Spleen (tissue), 11 donors: ENCODE measurements at regions not wholly inside any gene's neighbourhood (a gene's known extent, or its start where the extent isn't known, plus 50 kb on each side); places are given as distances from the start of the nearest gene placed in this dataset.

Experiments
- DNase-seq: peaks from one replicate; pipeline ENCODE4 v3.0.0-alpha.2; 2020
- H3K27ac ChIP-seq, 8 donors: fragments of 200-600 bp; sonication (generic) in 7 of 8; 1 replicate in 4 of 8; 2 replicates in 4 of 8; pipeline versions ENCODE4 v1.5.0 to v1.8.0; 2016 to 2021; ENCODE audit warnings: inconsistent platforms in 4 of 8, mild to moderate bottlenecking in 4 of 8, moderate library complexity in 1 of 8
- H3K27me3 ChIP-seq, 7 donors: fragments of 200-600 bp; sonication (generic) in 6 of 7; replicated peaks in 1 of 7; 1 replicate in 4 of 7; 2 replicates in 3 of 7; pipeline versions ENCODE4 v1.5.0 to v1.8.0; 2016 to 2021; ENCODE audit warnings: inconsistent platforms in 3 of 7, mild to moderate bottlenecking in 1 of 7
- H3K36me3 ChIP-seq, 6 donors: fragments of 200-600 bp; sonication (generic) in 5 of 6; 1 replicate in 4 of 6; 2 replicates in 2 of 6; pipeline versions ENCODE4 v1.5.0 to v1.8.0; 2016 to 2021; ENCODE audit warnings: inconsistent platforms in 2 of 6
- H3K4me1 ChIP-seq, 6 donors: fragments of 200-600 bp; sonication (generic) in 5 of 6; 1 replicate in 3 of 6; 2 replicates in 3 of 6; pipeline versions ENCODE4 v1.5.0 to v1.8.0; 2016 to 2021; ENCODE audit warnings: inconsistent platforms in 3 of 6
- H3K4me3 ChIP-seq, 8 donors: fragments of 200-600 bp; sonication (generic) in 7 of 8; 1 replicate in 4 of 8; 2 replicates in 4 of 8; pipeline versions ENCODE4 v1.5.0 to v1.8.0; 2016 to 2021; ENCODE audit warnings: inconsistent platforms in 4 of 8, mild to moderate bottlenecking in 4 of 8, moderate library complexity in 2 of 8
- H3K9me3 ChIP-seq, 8 donors: fragments of 200-600 bp; sonication (generic) in 7 of 8; 1 replicate in 4 of 8; 2 replicates in 4 of 8; pipeline versions ENCODE4 v1.5.0 to v1.8.0; 2016 to 2021; ENCODE audit warnings: inconsistent platforms in 4 of 8
- POLR2A ChIP-seq, 3 donors: fragments of 450-650 bp; IDR thresholded peaks; one replicate each; pipeline ENCODE4 v1.5.1; 2017; ENCODE audit warnings: antibody characterized with exemption in 3 of 3, mild to moderate bottlenecking in 1 of 3
- POLR2AphosphoS5 ChIP-seq, 3 donors: sonication (generic); formaldehyde crosslinking; IDR thresholded peaks; one replicate each; pipeline ENCODE4 v1.5.1; 2017; ENCODE audit warnings: antibody characterized with exemption in 3 of 3
- WGBS, 5 donors: extraction: QIAGEN DNeasy Blood & Tissue Kit in 3 of 5; methylation state at CpG; one replicate each; pipeline versions ENCODE4 v1.1.5 to v1.1.7; 2013 to 2018; 5-methylcytosine and 5-hydroxymethylcytosine counted together
- intact Hi-C: fragments of 100-400 bp; cut with DNase I; formaldehyde crosslinking; loops from one replicate; pipeline ENCODE4 v1.15.0; 2023; ENCODE audit warnings: low total_unique reads
- TF ChIP-seq, protein P1 (sequence below), 11 experiments: fragments of 200-600 bp in 7 of 11; fragments of 450-650 bp in 4 of 11; sonication (generic) in 4 of 11; IDR thresholded peaks in 8 of 11; conservative IDR thresholded peaks in 3 of 11; 1 replicate in 7 of 11; 2 replicates in 4 of 11; pipeline versions ENCODE4 v1.4.0 to v1.8.0; 2016 to 2021; ENCODE audit warnings: antibody characterized with exemption in 11 of 11, inconsistent platforms in 4 of 11, mild to moderate bottlenecking in 1 of 11
- donor health status: healthy with polysubstance abuse.
- donor health status: DM: no; HTN: no; CAD: no; lungs with moderate emphysema.
- donor health status: DM: no; HTN: no; CAD: no.
- donor health status: Bipolar disorder and iron deficiency.
- donor health status: healthy.
- donor health status: DM: no; HTN: no; CAD: no.
- donor health status: DM: yes; HTN: yes; CAD: no.

- H3K27me3 ChIP-seq: peaks cover 0 to 26% (median 0%) of the 10 kb centered on the region in 7 donors
- DNase-seq: peak; percentile 39
- H3K9me3 ChIP-seq: no peaks in the 10 kb centered on the region
- H3K27ac ChIP-seq: no peak overlapping the region
- TF ChIP-seq, protein P1, sequence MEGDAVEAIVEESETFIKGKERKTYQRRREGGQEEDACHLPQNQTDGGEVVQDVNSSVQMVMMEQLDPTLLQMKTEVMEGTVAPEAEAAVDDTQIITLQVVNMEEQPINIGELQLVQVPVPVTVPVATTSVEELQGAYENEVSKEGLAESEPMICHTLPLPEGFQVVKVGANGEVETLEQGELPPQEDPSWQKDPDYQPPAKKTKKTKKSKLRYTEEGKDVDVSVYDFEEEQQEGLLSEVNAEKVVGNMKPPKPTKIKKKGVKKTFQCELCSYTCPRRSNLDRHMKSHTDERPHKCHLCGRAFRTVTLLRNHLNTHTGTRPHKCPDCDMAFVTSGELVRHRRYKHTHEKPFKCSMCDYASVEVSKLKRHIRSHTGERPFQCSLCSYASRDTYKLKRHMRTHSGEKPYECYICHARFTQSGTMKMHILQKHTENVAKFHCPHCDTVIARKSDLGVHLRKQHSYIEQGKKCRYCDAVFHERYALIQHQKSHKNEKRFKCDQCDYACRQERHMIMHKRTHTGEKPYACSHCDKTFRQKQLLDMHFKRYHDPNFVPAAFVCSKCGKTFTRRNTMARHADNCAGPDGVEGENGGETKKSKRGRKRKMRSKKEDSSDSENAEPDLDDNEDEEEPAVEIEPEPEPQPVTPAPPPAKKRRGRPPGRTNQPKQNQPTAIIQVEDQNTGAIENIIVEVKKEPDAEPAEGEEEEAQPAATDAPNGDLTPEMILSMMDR (IDR thresholded peaks at IDR 0.05 in 8 of 11, conservative IDR thresholded peaks at IDR 0.05 in 3 of 11): no peak
- TF ChIP-seq POLR2A (IDR thresholded peaks at IDR 0.05): no peak
- TF ChIP-seq POLR2AphosphoS5 (IDR thresholded peaks at IDR 0.05): no peak
- no peaks in the 10 kb centered on the region for H3K4me1 ChIP-seq
- H3K36me3 ChIP-seq: no peaks in the 10 kb centered on the region
- H3K4me3 ChIP-seq: no peak overlapping the region
- intact Hi-C loops: no loop called here
- WGBS, 5 donors: 72 to 94% (median 84%) methylated on average over 1 to 2 of the region's 2 CpGs
Observed at GRCh38 chr15:73803806-73804205, 50.7 kb upstream of the INSYN1 start.

GRCh38 chr15:73805504-73806089 lies 52.4 kb upstream of the INSYN1 start:
- Histone ChIP-seq H3K9me3 (no peaks in the 10 kb centered on the region), H3K4me3 (no peak overlapping the region), H3K27me3 (peaks cover 0 to 42% (median 0%) of the 10 kb centered on the region in 7 donors), H3K4me1 (peaks cover 0 to 8% (median 0%) of the 10 kb centered on the region in 6 donors), H3K27ac (no peak overlapping the region), H3K36me3 (no peaks in the 10 kb centered on the region)
- WGBS, 5 donors: 86 to 92% (median 90%) methylated on average over 9 of the region's 9 CpGs
- peak; percentile 27 for DNase-seq
- no peak for TF ChIP-seq POLR2A (IDR thresholded peaks at IDR 0.05)
- intact Hi-C loops: no loop called here

DNA sequence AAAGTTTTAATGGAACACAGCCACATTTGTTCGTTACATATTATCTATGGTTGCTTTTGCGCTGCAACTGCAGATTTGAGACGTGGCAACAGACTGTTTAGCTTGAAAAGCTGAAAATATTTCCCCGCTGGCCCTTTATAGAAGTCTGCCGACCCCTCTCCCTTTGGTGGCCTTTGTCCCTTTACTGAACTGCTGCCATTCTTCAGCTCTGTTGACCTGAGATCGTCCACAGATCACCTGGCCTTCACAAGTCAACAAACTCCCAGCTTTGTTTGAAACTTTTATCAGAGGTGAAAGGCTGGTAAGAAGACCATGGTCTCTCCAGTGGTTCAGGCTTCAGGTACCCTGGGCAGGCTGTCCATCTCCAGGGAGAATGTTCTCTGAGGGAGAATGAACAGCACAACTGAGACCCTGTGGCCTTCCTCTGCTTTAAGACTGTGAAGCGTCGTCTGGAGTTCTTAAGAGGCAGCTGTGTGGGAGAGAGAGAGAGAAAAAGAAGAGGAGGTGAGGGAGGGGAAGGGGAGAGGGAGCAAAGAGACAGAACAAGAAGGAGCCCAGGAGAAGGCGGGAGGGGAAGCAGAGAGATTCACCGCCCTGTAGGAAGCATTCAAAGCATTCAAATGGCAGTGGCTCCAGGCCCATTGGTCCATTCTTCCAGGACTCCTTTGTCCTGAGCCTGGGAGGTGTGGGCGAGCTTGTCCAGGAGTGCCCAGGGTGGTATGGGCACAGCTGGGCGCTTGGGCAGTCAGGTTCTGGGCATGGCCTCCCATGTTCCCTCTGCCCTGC lies 53.7 kb upstream of the INSYN1 start:
- TF ChIP-seq POLR2A (IDR thresholded peaks at IDR 0.05): no peak
- TF ChIP-seq, protein P1 (IDR thresholded peaks at IDR 0.05 in 8 of 11, conservative IDR thresholded peaks at IDR 0.05 in 3 of 11): no peak
- no peak for TF ChIP-seq POLR2AphosphoS5 (IDR thresholded peaks at IDR 0.05)
- Histone ChIP-seq H3K9me3 (no peaks in the 10 kb centered on the region), H3K4me3 (no peak overlapping the region), H3K4me1 (peaks cover 0 to 8% (median 0%) of the 10 kb centered on the region in 6 donors), H3K36me3 (no peaks in the 10 kb centered on the region), H3K27ac (no peak overlapping the region), H3K27me3 (peaks cover 0 to 42% (median 0%) of the 10 kb centered on the region in 7 donors)
- peak; percentile 41 for DNase-seq
- intact Hi-C loops: no loop called here
- 82 to 90% (median 83%) methylated on average over 12 of the region's 12 CpGs for WGBS, 5 donors

DNA sequence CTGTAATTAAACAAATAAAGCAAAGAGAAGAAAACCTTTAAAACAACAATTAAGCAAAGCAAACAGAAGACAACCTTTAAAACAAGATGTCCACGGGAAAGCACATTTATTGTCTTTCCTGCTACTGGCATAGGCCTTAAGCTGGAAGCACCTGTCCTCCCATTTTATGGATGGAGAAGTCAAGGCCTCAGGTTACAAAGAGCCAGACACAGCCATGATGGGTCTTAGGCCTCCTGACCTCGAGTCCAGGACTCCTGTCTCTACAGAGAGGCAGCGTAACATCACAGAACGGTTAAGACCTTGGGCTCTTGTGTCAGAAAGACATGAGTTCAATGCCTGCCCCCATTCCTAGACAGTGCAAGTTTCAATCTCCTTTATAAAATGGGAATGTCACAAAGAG lies 54.7 kb upstream of the INSYN1 start:
- H3K4me3 ChIP-seq: no peak overlapping the region
- peaks cover 0 to 8% (median 0%) of the 10 kb centered on the region in 6 donors for H3K4me1 ChIP-seq
- WGBS, 5 donors: 70 to 92% (median 89%) methylated on average over 4 of the region's 4 CpGs
- intact Hi-C loops: no loop called here
- no peak overlapping the region for H3K27ac ChIP-seq
- DNase-seq: peak; percentile 2
- TF ChIP-seq, protein P1 (IDR thresholded peaks at IDR 0.05 in 8 of 11, conservative IDR thresholded peaks at IDR 0.05 in 3 of 11): no peak
- no peak for TF ChIP-seq POLR2AphosphoS5 (IDR thresholded peaks at IDR 0.05)
- peaks cover 0 to 42% (median 0%) of the 10 kb centered on the region in 7 donors for H3K27me3 ChIP-seq
- no peaks in the 10 kb centered on the region for H3K9me3 ChIP-seq
- no peaks in the 10 kb centered on the region for H3K36me3 ChIP-seq
